GM19351 (cell line): ENCODE measurements at regions not wholly inside any gene's neighbourhood (a gene's known extent, or its start where the extent isn't known, plus 50 kb on each side); places are given as distances from the start of the nearest gene placed in this dataset.

Source experiments
- ATAC-seq: cut with Tn5 transposase; IDR thresholded peaks from one replicate; pipeline ENCODE4 v1.9.1; 2021; ENCODE audit warnings: mild to moderate bottlenecking, moderate library complexity; ENCODE audit not compliant: unreplicated experiment

- no peak for ATAC-seq
Measured at GRCh38 chr5:39505791-39506190, 81.0 kb upstream of the DAB2 start.

GRCh38 chr5:39505363-39505762 lies 80.6 kb upstream of the DAB2 start:
- no peak for ATAC-seq

GRCh38 chr5:39503155-39503554 lies 78.4 kb upstream of the DAB2 start:
- no peak for ATAC-seq

GRCh38 chr5:39502704-39503103 lies 77.9 kb upstream of the DAB2 start:
- no peak for ATAC-seq

- no peak for ATAC-seq
Measured at GRCh38 chr5:39501397-39501796, 76.6 kb upstream of the DAB2 start.

GRCh38 chr5:39500551-39501175 lies 75.9 kb upstream of the DAB2 start:
- no peak for ATAC-seq

GRCh38 chr5:39498278-39498952 lies 73.6 kb upstream of the DAB2 start:
- no peak for ATAC-seq

GRCh38 chr5:39497322-39497721 lies 72.5 kb upstream of the DAB2 start:
- ATAC-seq = no peak

GRCh38 chr5:39495227-39495626 lies 70.4 kb upstream of the DAB2 start:
- no peak for ATAC-seq

- no peak for ATAC-seq
Measured at GRCh38 chr5:39494534-39494933, 69.8 kb upstream of the DAB2 start.

GRCh38 chr5:39494107-39494510 lies 69.3 kb upstream of the DAB2 start:
- ATAC-seq = no peak

GRCh38 chr5:39491210-39491609 lies 66.4 kb upstream of the DAB2 start:
- ATAC-seq = no peak

- no peak for ATAC-seq
Measured at GRCh38 chr5:39489263-39489662, 64.5 kb upstream of the DAB2 start.

GRCh38 chr5:39486790-39487189 lies 62.0 kb upstream of the DAB2 start:
- no peak for ATAC-seq

GRCh38 chr5:39486361-39486760 lies 61.6 kb upstream of the DAB2 start:
- ATAC-seq = no peak

GRCh38 chr5:39485079-39485478 lies 60.3 kb upstream of the DAB2 start:
- no peak for ATAC-seq

- ATAC-seq = no peak
Measured at GRCh38 chr5:39484673-39485072, 59.9 kb upstream of the DAB2 start.

- ATAC-seq = no peak
Measured at GRCh38 chr5:39482098-39482497, 57.3 kb upstream of the DAB2 start.

- ATAC-seq = no peak
Measured at GRCh38 chr5:39479537-39479936, 54.8 kb upstream of the DAB2 start.

- no peak for ATAC-seq
Measured at GRCh38 chr5:39478863-39479262, 54.1 kb upstream of the DAB2 start.

GRCh38 chr5:39476843-39477220 lies 52.1 kb upstream of the DAB2 start:
- no peak for ATAC-seq

GRCh38 chr5:39475881-39476842 lies 51.4 kb upstream of the DAB2 start:
- ATAC-seq = no peak
